H9 (cell line): ENCODE measurements at regions not wholly inside any gene's neighbourhood (a gene's known extent, or its start where the extent isn't known, plus 50 kb on each side); places are given as distances from the start of the nearest gene placed in this dataset.

Source experiments
- DNase-seq: peaks from one replicate; pipeline ENCODE4 v3.0.0-alpha.2; 2017
- H2AFZ ChIP-seq: one replicate; pipeline ENCODE4 v1.6.1; 2013; ENCODE audit warnings: mild to moderate bottlenecking, low read length, control low read depth, moderate library complexity
- H2AK5ac ChIP-seq: 2 replicates; pipeline ENCODE4 v1.6.1; 2013; ENCODE audit warnings: low read length, control low read depth, mixed read lengths; ENCODE audit not compliant: insufficient read length
- H2BK120ac ChIP-seq: one replicate; pipeline ENCODE4 v1.6.1; 2013; ENCODE audit warnings: low read depth, mild to moderate bottlenecking, low read length, control low read depth, inconsistent platforms; ENCODE audit not compliant: poor library complexity, severe bottlenecking
- H2BK12ac ChIP-seq: 2 replicates; pipeline ENCODE4 v1.6.1; 2013; ENCODE audit warnings: low read length, control low read depth, mixed read lengths, low read depth; ENCODE audit not compliant: insufficient read length
- H2BK15ac ChIP-seq: 2 replicates; pipeline ENCODE4 v1.6.1; 2013; ENCODE audit warnings: low read depth, low read length, control low read depth
- H2BK20ac ChIP-seq: one replicate; pipeline ENCODE4 v1.6.1; 2013; ENCODE audit warnings: low read depth, mild to moderate bottlenecking, low read length, control low read depth, inconsistent platforms; ENCODE audit not compliant: poor library complexity, severe bottlenecking
- H2BK5ac ChIP-seq: 2 replicates; pipeline ENCODE4 v1.6.1; 2013; ENCODE audit warnings: low read length, control low read depth, mixed read lengths; ENCODE audit not compliant: insufficient read length
- H3K14ac ChIP-seq: 2 replicates; pipeline ENCODE4 v1.6.1; 2013; ENCODE audit warnings: low read length, control low read depth; ENCODE audit not compliant: insufficient read depth
- H3K18ac ChIP-seq: 2 replicates; pipeline ENCODE4 v1.6.1; 2013; ENCODE audit warnings: low read depth, mild to moderate bottlenecking, mixed read lengths, low read length, control low read depth; ENCODE audit not compliant: insufficient read length
- H3K23ac ChIP-seq: 2 replicates; pipeline ENCODE4 v1.6.1; 2013; ENCODE audit warnings: low read length, control low read depth, mixed read lengths, low read depth; ENCODE audit not compliant: insufficient read length
- H3K23me2 ChIP-seq: 2 replicates; pipeline ENCODE4 v1.6.1; 2013; ENCODE audit warnings: low read depth, mild to moderate bottlenecking, mixed read lengths, low read length, control low read depth; ENCODE audit not compliant: insufficient read length, poor library complexity, severe bottlenecking
- H3K27ac ChIP-seq: 2 replicates; pipeline ENCODE4 v1.5.1; 2013; ENCODE audit warnings: low read length, control low read depth, mixed read lengths, low read depth; ENCODE audit not compliant: insufficient read length
- H3K27me3 ChIP-seq: 2 replicates; pipeline ENCODE4 v1.6.1; 2013; ENCODE audit warnings: low read length, control low read depth, inconsistent platforms; ENCODE audit not compliant: insufficient read depth
- H3K4ac ChIP-seq: 2 replicates; pipeline ENCODE4 v1.6.1; 2013; ENCODE audit warnings: low read depth, mild to moderate bottlenecking, control low read depth, inconsistent platforms, low read length, moderate library complexity
- H3K4me1 ChIP-seq: 2 replicates; pipeline ENCODE4 v1.6.1; 2013; ENCODE audit warnings: low read length, control low read depth, inconsistent platforms; ENCODE audit not compliant: insufficient read depth
- H3K4me2 ChIP-seq: 2 replicates; pipeline ENCODE4 v1.6.1; 2013; ENCODE audit warnings: low read length, control low read depth, mixed read lengths; ENCODE audit not compliant: insufficient read length, insufficient read depth
- H3K56ac ChIP-seq: 2 replicates; pipeline ENCODE4 v1.6.1; 2013; ENCODE audit warnings: low read depth, mild to moderate bottlenecking, mixed read lengths, low read length, control low read depth; ENCODE audit not compliant: insufficient read length
- H3K79me1 ChIP-seq: 2 replicates; pipeline ENCODE4 v1.6.1; 2013; ENCODE audit warnings: low read depth, mild to moderate bottlenecking, moderate library complexity, low read length, control low read depth, inconsistent platforms; ENCODE audit not compliant: insufficient read depth, poor library complexity, severe bottlenecking
- H3K79me2 ChIP-seq: 2 replicates; pipeline ENCODE4 v1.6.1; 2013; ENCODE audit warnings: low read length, control low read depth, inconsistent platforms; ENCODE audit not compliant: insufficient read depth
- H3K9ac ChIP-seq: 2 replicates; pipeline ENCODE4 v1.6.1; 2013; ENCODE audit warnings: low read length, control low read depth, mixed read lengths; ENCODE audit not compliant: insufficient read length; ENCODE audit errors: extremely low read depth
- H3K9me3 ChIP-seq: one replicate; pipeline ENCODE4 v1.6.1; 2013; ENCODE audit warnings: low read depth, low read length, inconsistent platforms; ENCODE audit not compliant: control insufficient read depth
- H3T11ph ChIP-seq: one replicate; pipeline ENCODE4 v1.6.1; 2013; ENCODE audit warnings: mild to moderate bottlenecking, low read length, control low read depth, inconsistent platforms
- H4K20me1 ChIP-seq: one replicate; pipeline ENCODE4 v1.6.1; 2013; ENCODE audit not compliant: control insufficient read depth, insufficient read length, insufficient read depth
- H4K5ac ChIP-seq: 2 replicates; pipeline ENCODE4 v1.6.1; 2013; ENCODE audit warnings: low read depth, mild to moderate bottlenecking, mixed read lengths, low read length, control low read depth; ENCODE audit not compliant: insufficient read length
- H4K8ac ChIP-seq: replicated peaks from 2 replicates; pipeline ENCODE4 v1.6.1; 2013; ENCODE audit warnings: low read length, control low read depth, mixed read lengths, low read depth; ENCODE audit not compliant: insufficient read length
- H4K91ac ChIP-seq: 2 replicates; pipeline ENCODE4 v1.6.1; 2013; ENCODE audit warnings: low read depth, mild to moderate bottlenecking, moderate library complexity, mixed read lengths, low read length, control low read depth; ENCODE audit not compliant: insufficient read length
- H3K27ac Mint-ChIP-seq, 3 experiments: 2 replicates in 2 of 3; 3 replicates in 1 of 3; pipeline ENCODE4 v1.8.0; 2020 to 2021; ENCODE audit warnings: mixed read lengths in 3 of 3, mild to moderate bottlenecking in 1 of 3, moderate library complexity in 1 of 3
- H3K27me3 Mint-ChIP-seq: 2 replicates; pipeline ENCODE4 v1.8.0; 2021; ENCODE audit warnings: low read depth, mild to moderate bottlenecking, moderate library complexity, mixed read lengths
- H3K36me3 Mint-ChIP-seq, 3 experiments: 2 replicates in 2 of 3; 3 replicates in 1 of 3; pipeline ENCODE4 v1.8.0; 2020 to 2021; ENCODE audit warnings: low read depth in 3 of 3, mixed read lengths in 3 of 3; ENCODE audit not compliant: insufficient read depth in 1 of 3
- H3K4me1 Mint-ChIP-seq, 2 experiments: 2 replicates each; pipeline ENCODE4 v1.8.0; 2020; ENCODE audit warnings: mixed read lengths in 2 of 2
- H3K4me3 Mint-ChIP-seq, 2 experiments: 2 replicates in 1 of 2; 3 replicates in 1 of 2; pipeline ENCODE4 v1.8.0; 2020 to 2021; ENCODE audit warnings: mild to moderate bottlenecking in 2 of 2, mixed read lengths in 2 of 2, moderate library complexity in 1 of 2
- H3K9me3 Mint-ChIP-seq, 2 experiments: 2 replicates in 1 of 2; 3 replicates in 1 of 2; pipeline ENCODE4 v1.8.0; 2020; ENCODE audit warnings: mild to moderate bottlenecking in 2 of 2, mixed read lengths in 2 of 2, moderate library complexity in 1 of 2
- CTCF ChIP-seq: fragments of 200-600 bp; sonication (generic); conservative IDR thresholded peaks from 3 replicates; pipeline ENCODE4 v1.8.0; 2021; ENCODE audit warnings: antibody characterized with exemption, mild to moderate bottlenecking
- WGBS: extraction: QIAGEN DNeasy Blood & Tissue Kit; methylation state at CpG from one replicate; pipeline ENCODE4 v1.1.7; 2013; ENCODE audit warnings: missing lambda C conversion rate, low lambda C conversion rate, mixed read lengths; ENCODE audit not compliant: insufficient read length; ENCODE audit errors: extremely low coverage; 5-methylcytosine and 5-hydroxymethylcytosine counted together

- no peak for TF ChIP-seq CTCF
- Histone ChIP-seq H3K79me1 (no peaks in the 10 kb centered on the region), H2BK12ac (no peak overlapping the region), H4K91ac (no peak overlapping the region), H3K27me3 (no peaks in the 10 kb centered on the region), H3K23ac (no peak overlapping the region), H2BK15ac (no peak overlapping the region), H4K5ac (no peak overlapping the region), H2BK120ac (no peak overlapping the region), H3K4me1 (no peaks in the 10 kb centered on the region), H3K4ac (no peak overlapping the region), H4K8ac (no peak overlapping the region), H2AFZ (no peak overlapping the region), H3K9ac (no peak overlapping the region), H3K9me3 (no peaks in the 10 kb centered on the region), H2BK5ac (no peak overlapping the region), H3K4me2 (no peak overlapping the region), H3K79me2 (no peaks in the 10 kb centered on the region), H3K18ac (no peak overlapping the region), H3T11ph (no peak overlapping the region), H3K56ac (no peak overlapping the region), H4K20me1 (no peaks in the 10 kb centered on the region), H3K23me2 (no peaks in the 10 kb centered on the region), H3K14ac (no peak overlapping the region), H2AK5ac (no peak overlapping the region), H3K27ac (no peak overlapping the region), H2BK20ac (no peak overlapping the region)
- 0 out of 4 replicates have a peak, but pooled peaks cover 2% of the 10 kb centered on the region in 2 experiments for H3K4me1 Mint-ChIP-seq
- no peak for DNase-seq
- no CpG with 5 or more reads among the region's 1 CpG for WGBS
- no peaks in the 10 kb centered on the region for H3K27me3 Mint-ChIP-seq
- no peaks in the 10 kb centered on the region for H3K36me3 Mint-ChIP-seq
- H3K4me3 Mint-ChIP-seq = no peak overlapping the region
- no peaks in the 10 kb centered on the region for H3K9me3 Mint-ChIP-seq
- H3K27ac Mint-ChIP-seq = no peak overlapping the region
Observed at GRCh38 chr7:115775981-115776380, 254.6 kb downstream of the TFEC start.
